T-helper 22 cell (primary cell): ENCODE measurements at regions not wholly inside any gene's neighbourhood (a gene's known extent, or its start where the extent isn't known, plus 50 kb on each side); places are given as distances from the start of the nearest gene placed in this dataset.
"Not testable (repeated sequence)": the region's sequence is repeated elsewhere in the genome, so short reads cannot be mapped to it uniquely, and the experiment has no call there.

Experiments used
- DNase-seq: peaks from one replicate; pipeline ENCODE4 v3.0.0-alpha.2; 2020; ENCODE audit warnings: low read depth

- DNase-seq: no peak
Observed at GRCh38 chr5:82956600-82956999, 120.6 kb downstream of the TMEM167A start.

DNA sequence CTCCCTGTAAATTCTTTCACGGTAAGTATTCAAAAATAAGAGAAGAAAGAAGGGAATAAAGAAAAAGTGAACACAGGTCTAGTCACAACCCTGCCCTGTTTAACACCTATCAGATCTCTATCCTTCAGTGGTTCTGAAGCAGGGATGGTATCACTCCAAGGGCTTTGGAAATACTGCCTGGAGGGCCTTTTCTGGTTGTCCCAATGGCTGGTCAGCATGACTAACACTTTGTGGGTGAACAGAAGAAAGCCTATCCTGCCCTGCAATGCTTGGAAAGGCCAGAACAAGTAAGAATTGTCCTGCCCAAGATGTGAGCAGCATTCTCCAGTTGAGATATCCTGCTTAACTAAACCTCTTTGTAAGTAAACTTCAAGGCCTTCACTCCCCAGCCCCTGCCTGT, 124.9 kb downstream of the TMEM167A start:
- no peak for DNase-seq

GRCh38 chr5:82944267-82944666, 132.9 kb downstream of the TMEM167A start:
- DNase-seq: not testable (repeated sequence)

GRCh38 chr5:82942083-82942881, 134.9 kb downstream of the TMEM167A start:
- DNase-seq: no peak

DNA sequence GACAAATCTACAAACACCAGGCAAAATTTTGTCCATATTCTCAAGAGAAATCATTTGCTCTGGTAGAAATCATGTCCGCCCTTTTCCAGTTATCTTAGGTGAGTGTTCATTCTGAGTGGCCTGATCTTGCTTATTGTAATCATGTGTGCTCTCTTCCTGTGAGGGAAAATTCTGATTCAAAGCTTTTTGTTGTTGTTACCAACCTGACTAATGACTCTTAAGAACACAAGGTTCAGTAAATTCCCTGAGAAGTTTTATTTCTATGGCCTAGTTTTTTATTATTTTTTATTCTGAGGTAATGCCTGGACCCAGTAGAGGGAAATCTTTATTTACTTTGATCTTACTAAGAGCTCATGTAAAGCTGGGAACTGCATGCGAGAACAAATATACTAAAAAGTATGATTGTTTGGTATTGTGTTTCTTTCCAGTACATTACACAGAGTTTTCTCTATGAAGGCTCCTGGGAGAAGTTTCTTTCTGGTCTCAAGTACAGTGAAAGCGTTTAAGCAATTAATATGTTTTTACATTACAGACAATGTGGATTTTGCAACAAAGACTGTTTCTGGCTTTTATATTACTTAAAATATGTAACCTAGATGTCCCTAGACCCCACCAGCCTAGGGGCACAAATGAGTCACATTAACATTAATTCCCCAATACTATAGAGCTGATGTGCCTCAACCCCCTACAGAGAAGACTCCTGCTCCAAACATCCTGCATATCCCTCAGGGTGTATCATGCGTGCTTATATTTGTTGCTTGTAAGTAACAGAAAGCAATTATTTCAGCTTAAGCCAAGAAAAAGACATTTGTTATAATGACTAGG, 138.1 kb downstream of the TMEM167A start:
- no peak for DNase-seq

DNA sequence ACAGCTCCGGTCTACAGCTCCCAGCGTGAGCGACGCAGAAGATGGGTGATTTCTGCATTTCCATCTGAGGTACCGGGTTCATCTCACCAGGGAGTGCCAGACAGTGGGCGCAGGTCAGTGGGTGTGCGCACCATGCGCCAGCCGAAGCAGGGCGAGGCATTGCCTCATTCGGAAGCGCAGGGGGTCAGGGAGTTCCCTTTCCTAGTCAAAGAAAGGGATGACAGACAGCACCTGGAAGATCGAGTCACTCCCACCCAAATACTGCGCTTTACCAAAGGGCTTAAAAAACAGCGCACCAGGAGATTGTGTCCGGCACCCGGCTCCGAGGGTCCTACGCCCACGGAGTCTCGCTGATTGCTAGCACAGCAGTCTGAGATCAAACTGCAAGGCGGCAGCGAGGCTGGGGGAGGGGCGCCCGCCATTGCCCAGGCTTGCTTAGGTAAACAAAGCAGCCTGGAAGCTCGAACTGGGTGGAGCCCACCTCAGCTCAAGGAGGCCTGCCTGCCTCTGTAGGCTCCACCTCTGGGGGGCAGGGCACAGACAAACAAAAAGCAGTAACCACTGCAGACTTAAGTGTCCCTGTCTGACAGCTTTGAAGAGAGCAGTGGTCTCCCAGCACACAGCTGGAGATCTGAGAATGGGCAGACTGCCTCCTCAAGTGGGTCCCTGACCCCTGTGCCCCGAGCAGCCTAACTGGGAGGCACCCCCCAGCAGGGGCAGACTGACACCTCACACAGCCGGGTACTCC, 144.5 kb downstream of the TMEM167A start:
- DNase-seq: not testable (repeated sequence)

DNA sequence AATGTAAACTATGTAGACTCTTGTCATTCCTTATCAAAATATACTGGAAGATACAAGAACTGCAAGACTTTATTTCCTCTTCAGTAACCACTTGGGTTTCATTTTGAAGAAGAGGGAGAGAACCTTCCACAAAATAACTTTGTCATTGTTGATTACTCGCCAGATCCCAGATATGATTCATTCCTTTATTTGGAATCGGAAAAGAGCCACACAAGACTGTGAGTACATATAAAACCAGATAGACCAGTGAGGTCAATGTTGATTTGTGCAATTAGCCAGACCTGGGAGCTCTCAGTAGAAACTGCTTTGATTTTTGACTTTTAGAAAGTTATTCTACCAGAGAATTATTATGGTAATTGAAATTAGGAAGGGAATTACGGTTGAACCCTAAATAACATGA, 146.1 kb downstream of the TMEM167A start:
- no peak for DNase-seq

- no peak for DNase-seq
Observed at GRCh38 chr5:82925061-82925411, 152.2 kb downstream of the TMEM167A start.

DNA sequence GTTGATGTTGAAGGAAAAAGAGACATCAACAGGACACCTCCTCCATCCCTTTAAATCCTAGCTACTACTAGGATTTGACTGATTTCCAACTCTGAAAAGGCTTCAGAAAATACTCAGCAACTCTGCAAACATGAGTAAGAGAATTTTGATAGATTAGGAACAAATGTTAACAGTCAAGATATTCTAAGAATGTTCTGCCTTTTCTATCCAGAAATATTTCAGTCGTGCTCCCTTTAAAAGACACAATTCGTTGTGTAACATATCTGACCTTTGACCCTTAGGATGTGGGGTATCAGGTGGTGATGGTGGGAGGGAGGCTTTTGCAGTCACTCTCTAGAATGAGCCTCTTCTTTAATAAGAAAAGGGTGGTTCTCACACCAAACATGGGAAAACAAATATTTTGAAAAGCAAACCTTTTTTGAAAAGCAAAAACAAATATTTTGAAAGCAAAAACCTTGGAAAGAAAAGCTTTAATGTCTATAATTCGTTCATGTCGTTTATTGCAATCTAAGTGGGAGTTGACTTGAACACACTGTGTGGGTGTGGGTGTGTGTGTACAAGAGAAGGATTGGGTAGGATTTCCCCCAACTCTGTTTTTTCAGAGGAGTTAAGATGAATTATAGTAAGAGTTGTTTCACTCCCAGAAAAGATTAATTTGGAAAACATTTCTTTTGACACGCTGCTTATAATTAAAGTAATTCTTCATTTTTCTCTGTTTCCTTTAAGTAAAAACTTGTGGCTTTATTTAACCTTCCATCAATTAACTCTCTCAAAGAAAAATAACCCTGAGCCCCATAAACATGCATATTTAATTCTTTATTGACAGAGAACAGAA, 152.8 kb downstream of the TMEM167A start:
- DNase-seq: no peak

DNA sequence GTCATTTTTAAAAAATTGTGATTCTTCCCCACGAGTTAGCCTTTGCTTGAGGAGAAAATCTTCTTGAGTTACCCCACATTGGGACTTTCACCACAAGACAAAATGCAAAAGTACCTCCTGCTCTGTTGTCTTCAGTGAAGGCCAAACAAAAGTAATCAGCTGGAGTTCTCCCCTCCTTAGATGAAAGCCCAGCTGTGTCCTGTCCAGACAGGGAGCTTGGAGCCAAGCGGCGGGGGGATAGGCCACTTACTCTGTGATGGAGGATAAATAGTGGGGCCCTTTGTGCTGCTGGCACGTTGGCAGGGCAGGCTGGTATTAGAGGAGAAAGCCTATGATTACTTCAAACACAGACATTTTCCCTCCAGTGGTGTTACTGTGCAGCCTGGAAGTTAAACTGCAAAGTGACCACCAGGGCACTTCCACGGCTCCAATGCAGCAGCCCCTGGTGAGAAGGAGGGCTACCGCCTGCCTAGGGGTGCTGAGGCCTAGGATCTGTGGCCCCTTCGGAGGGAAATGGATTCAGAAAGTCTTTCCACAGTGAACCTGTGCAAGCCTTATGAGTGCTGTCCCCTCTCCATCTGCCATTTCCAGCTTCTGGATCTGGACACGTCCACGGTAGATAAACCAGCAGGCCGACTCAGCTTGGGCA, 155.0 kb downstream of the TMEM167A start:
- DNase-seq: no peak

DNA sequence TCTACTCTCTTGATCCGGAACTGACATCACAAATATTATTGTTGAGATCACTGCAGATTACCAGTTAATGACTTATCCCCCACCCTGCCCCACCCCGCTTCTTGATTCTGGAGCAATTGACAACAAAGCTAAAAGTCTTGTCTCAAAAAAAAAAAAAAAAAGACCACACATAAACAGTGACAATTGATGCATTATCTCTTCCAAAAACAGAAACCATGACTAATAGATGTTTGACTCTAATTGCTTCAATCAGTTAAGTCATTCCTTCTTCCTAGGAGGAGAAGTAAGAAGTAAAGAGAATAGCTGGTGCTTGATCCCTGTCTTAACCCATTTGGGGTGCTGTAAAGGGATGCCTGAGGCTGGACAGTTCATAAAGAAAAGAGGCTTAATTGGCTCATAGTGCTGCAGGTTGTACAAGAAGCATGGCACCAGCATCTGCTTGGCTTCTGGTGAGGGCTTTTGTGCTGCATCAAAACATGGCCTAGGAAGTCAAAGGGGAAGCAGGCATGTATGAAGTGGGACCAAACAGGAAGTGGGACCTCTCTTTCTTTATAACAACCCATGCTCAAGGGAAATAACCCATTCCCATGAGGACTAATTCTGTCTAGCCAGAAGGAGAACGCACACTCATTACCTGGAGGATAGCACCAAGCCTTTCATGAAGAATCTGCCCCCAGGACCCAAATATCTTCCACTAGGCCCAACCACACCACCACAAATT, 158.7 kb downstream of the TMEM167A start:
- DNase-seq: no peak

DNA sequence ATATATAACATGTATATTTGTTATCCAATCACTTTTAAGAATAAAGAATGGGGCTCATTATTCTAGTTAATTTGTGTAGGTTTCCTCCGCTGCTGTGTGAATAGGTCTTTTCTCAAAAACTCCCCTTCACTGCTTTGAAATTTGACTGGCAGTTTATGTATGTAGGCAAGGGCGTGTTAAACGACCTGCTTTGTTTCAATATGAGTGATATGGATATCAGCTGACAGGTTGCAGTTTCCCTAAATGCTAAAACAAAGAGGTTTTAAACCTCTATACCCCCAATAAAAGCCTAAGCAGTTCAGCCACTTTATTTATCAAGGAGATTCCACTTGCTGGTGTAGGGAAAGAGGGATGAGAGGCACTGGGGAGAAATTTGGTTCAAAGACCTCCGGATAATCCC, 159.6 kb downstream of the TMEM167A start:
- DNase-seq: no peak

- no peak for DNase-seq
Observed at GRCh38 chr5:82913971-82914370, 163.2 kb downstream of the TMEM167A start.

DNA sequence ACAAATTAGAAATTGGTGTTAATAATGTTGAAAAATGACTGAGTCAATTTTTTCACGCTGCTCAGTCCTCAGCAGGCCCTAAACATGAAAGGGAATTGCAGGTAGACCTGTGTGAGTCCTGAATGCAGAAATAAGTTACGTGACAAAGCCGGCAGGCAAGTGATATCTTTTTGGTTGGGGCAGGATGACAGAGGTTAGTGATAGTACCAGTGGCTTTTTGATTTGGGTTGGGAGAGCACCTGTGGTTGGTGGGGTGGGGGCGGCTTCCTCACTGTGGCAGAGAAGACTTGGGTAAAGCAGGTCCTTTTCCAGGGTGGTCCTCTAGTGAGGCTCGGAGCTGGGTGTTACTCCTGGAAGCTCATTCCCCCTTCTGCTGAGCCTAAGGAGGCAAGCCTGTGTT, 164.7 kb downstream of the TMEM167A start:
- no peak for DNase-seq

GRCh38 chr5:82911910-82912309, 165.3 kb downstream of the TMEM167A start:
- DNase-seq: no peak

- no peak for DNase-seq
Observed at GRCh38 chr5:82910905-82911304, 166.3 kb downstream of the TMEM167A start.

DNA sequence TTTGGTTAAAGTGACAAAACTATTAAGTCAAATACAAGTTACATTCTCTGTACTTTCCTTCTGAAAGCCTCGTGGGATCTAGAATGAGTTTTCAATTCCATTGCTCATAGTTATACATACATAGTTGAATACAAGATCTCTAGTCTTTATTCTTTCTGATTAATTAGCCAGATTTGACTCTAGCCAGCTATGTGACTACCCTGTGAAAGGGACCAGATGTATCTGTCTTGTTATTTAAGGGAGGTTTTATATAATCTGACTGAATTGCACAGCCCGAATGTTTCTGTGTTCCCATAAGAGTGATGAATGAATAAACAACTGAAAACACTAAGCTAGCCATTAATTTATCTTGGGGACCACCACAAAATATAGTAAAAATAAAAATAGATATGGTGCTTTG, 166.7 kb downstream of the TMEM167A start:
- DNase-seq: no peak

- no peak for DNase-seq
Observed at GRCh38 chr5:82909771-82910170, 167.4 kb downstream of the TMEM167A start.

GRCh38 chr5:82905986-82906385, 171.2 kb downstream of the TMEM167A start:
- DNase-seq: no peak

GRCh38 chr5:82901281-82901888, 175.8 kb downstream of the TMEM167A start:
- DNase-seq: no peak
